ENCODE measurements at regions not wholly inside any gene's neighbourhood (a gene's known extent, or its start where the extent isn't known, plus 50 kb on each side); places are given as distances from the start of the nearest gene placed in this dataset.

DNA sequence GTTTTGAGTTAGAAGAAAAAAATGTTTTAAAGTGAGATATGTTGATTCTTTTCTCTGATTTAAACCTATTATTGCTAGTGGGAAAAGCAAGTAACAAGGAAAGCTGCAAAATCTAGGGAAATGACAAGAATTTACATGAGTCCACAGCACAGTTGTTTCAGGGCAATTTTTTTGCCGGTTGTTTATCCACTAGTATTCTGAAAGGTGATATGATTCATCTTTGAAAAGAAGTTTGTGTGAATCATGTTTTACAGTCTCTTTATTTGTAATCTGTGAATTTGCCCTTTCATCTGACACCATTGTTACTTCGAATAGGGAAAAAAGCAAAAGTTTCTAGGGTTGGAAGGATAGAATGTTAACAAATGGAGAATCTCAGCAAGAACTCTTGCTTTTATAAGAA is 894.7 kb downstream of the OTOL1 start:
- ChIA-PET CTCF (no interaction called here), POLR2A (no interaction called here), RAD21 (ENCODE audit: unreplicated experiment) (no interaction called here), SMC1A (ENCODE audit: uncharacterized antibody, unreplicated experiment) (no interaction called here)
- TF ChIP-seq, protein P1, sequence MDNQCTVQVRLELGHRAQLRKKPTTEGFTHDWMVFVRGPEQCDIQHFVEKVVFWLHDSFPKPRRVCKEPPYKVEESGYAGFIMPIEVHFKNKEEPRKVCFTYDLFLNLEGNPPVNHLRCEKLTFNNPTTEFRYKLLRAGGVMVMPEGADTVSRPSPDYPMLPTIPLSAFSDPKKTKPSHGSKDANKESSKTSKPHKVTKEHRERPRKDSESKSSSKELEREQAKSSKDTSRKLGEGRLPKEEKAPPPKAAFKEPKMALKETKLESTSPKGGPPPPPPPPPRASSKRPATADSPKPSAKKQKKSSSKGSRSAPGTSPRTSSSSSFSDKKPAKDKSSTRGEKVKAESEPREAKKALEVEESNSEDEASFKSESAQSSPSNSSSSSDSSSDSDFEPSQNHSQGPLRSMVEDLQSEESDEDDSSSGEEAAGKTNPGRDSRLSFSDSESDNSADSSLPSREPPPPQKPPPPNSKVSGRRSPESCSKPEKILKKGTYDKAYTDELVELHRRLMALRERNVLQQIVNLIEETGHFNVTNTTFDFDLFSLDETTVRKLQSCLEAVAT (IDR thresholded peaks at IDR 0.05) = no peak
- TF ChIP-seq BMI1 (IDR thresholded peaks at IDR 0.05; ENCODE audit: borderline replicate concordance) (no peak), ETV6 (conservative IDR thresholded peaks at IDR 0.05 in 1 of 2, IDR thresholded peaks at IDR 0.05 in 1 of 2; ENCODE audit: borderline replicate concordance in 1 of 2, low read depth in 1 of 2) (no peak), ZNF384 (IDR thresholded peaks at IDR 0.05; ENCODE audit: borderline replicate concordance, low read depth, low read length) (no peak), SUZ12 (IDR thresholded peaks at IDR 0.05; ENCODE audit: unreplicated experiment) (no peak), POU2F2 (IDR thresholded peaks at IDR 0.05; ENCODE audit: borderline replicate concordance, low read depth, low read length) (no peak), YBX1 (IDR thresholded peaks at IDR 0.05) (no peak), POLR2AphosphoS2 (IDR thresholded peaks at IDR 0.05; ENCODE audit: low read depth, low read length) (no peak), CBX3 (IDR thresholded peaks at IDR 0.05; ENCODE audit: borderline replicate concordance, low read depth) (no peak), SIX5 (IDR thresholded peaks at IDR 0.05; ENCODE audit: low read depth, low read length, severe bottlenecking) (no peak), IKZF2 (IDR thresholded peaks at IDR 0.05) (no peak), KDM1A (IDR thresholded peaks at IDR 0.05; ENCODE audit: borderline replicate concordance) (no peak), NR2C1 (IDR thresholded peaks at IDR 0.05) (no peak), ZNF24 (IDR thresholded peaks at IDR 0.05) (no peak), CHD1 (IDR thresholded peaks at IDR 0.05; ENCODE audit: low read depth, low read length) (no peak), HDAC6 (IDR thresholded peaks at IDR 0.05; ENCODE audit: unreplicated experiment) (no peak), CREM (IDR thresholded peaks at IDR 0.05; ENCODE audit: low read depth) (no peak), EED (IDR thresholded peaks at IDR 0.05; ENCODE audit: low read depth) (no peak)
- 40% methylated on average over 2 of the region's 2 CpGs for WGBS (ENCODE audit: insufficient coverage, insufficient replicate concordance, low lambda C conversion rate, missing lambda C conversion rate)
- H3K9ac ChIP-seq (ENCODE audit: control insufficient read depth, insufficient read depth, low read length) = no peak overlapping the region
- no peaks in the 10 kb centered on the region for H3K79me2 ChIP-seq (ENCODE audit: control insufficient read depth, insufficient read depth, low read length)
- H3K27me3 ChIP-seq (replicated peaks in 1 of 2; ENCODE audit: control insufficient read depth in 2 of 2, insufficient read depth in 2 of 2, low read length in 1 of 2) = no peaks in the 10 kb centered on the region
- in situ Hi-C loops (cut with MboI) (no loop called here), intact Hi-C loops (cut with micrococcal nuclease; ENCODE audit: unreplicated experiment) (no loop called here)
- DNase-seq (ENCODE audit: low read depth, low spot score) = no peak
- H3K4me2 ChIP-seq (ENCODE audit: control insufficient read depth, insufficient read depth) = no peak overlapping the region
- no peak overlapping the region for H3K27ac ChIP-seq (ENCODE audit: control insufficient read depth, insufficient read depth)
- no peak for ATAC-seq
- no peak for FAIRE-seq
- H3K4me3 ChIP-seq = no peak overlapping the region
- no peaks in the 10 kb centered on the region for H4K20me1 ChIP-seq (ENCODE audit: control insufficient read depth, insufficient read depth)
- BruUV-seq (replicated peaks) = no TSS peak
- H3K4me1 ChIP-seq (ENCODE audit: control insufficient read depth, insufficient read depth, low read length) = no peaks in the 10 kb centered on the region
- H2AFZ ChIP-seq (ENCODE audit: control insufficient read depth, low read depth, low read length) = no peak overlapping the region
- H3K9me3 ChIP-seq (replicated peaks; ENCODE audit: control insufficient read depth, insufficient read depth, low read length) = no peaks in the 10 kb centered on the region
- no peaks in the 10 kb centered on the region for H3K36me3 ChIP-seq (ENCODE audit: control insufficient read depth in 2 of 2, insufficient read depth in 2 of 2, low read length in 1 of 2)
